ENCODE measurements at regions not wholly inside any gene's neighbourhood (a gene's known extent, or its start where the extent isn't known, plus 50 kb on each side); places are given as distances from the start of the nearest gene placed in this dataset.

DNA sequence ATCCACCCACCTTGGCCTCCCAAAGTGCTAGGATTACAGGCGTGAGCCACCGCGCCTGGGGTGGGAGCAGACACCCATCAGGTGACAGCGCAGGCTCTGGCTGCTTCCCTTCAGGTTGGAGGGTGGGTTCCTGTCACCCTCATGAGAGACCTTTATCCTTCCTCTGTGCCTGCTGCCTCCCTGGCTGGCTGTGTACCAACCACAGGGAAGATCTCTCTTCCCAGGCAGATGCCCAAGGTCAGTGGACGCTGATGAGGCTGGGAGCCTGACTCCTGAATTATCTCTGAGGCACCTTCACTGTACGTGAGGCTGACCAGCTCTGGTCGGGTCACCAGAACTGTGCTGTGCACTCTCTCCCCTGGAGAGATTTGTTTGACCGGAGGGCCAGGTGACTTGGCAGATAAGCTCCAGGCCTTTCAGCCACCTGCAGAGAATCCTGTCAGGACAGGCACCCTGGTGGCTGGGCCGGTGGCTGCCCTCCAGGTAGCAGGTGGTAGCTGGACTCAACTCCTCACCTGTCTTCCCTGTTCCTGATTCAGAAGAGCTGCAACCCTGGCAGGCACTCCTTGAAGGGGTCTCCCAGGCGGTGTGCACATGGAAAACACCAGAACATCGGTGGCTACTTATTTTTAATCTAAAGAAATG is 251.9 kb downstream of the GLRX3 start:
- POLR2A ChIA-PET = no interaction called here
- Histone ChIP-seq H3K36me3 (ENCODE audit: control insufficient read depth, insufficient read depth, low read length) (no peaks in the 10 kb centered on the region), H3K4me3 (ENCODE audit: low read depth, low read length) (no peak overlapping the region), H3K27me3 (ENCODE audit: control insufficient read depth, insufficient read depth, low read length) (no peaks in the 10 kb centered on the region)
- CTCF ChIA-PET = no interaction called here
- TF ChIP-seq, protein P1, sequence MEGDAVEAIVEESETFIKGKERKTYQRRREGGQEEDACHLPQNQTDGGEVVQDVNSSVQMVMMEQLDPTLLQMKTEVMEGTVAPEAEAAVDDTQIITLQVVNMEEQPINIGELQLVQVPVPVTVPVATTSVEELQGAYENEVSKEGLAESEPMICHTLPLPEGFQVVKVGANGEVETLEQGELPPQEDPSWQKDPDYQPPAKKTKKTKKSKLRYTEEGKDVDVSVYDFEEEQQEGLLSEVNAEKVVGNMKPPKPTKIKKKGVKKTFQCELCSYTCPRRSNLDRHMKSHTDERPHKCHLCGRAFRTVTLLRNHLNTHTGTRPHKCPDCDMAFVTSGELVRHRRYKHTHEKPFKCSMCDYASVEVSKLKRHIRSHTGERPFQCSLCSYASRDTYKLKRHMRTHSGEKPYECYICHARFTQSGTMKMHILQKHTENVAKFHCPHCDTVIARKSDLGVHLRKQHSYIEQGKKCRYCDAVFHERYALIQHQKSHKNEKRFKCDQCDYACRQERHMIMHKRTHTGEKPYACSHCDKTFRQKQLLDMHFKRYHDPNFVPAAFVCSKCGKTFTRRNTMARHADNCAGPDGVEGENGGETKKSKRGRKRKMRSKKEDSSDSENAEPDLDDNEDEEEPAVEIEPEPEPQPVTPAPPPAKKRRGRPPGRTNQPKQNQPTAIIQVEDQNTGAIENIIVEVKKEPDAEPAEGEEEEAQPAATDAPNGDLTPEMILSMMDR (IDR thresholded peaks at IDR 0.05; ENCODE audit: insufficient read depth, low read depth, low read length) = no peak
- DNase-seq (ENCODE audit: low read depth) = no peak

DNA sequence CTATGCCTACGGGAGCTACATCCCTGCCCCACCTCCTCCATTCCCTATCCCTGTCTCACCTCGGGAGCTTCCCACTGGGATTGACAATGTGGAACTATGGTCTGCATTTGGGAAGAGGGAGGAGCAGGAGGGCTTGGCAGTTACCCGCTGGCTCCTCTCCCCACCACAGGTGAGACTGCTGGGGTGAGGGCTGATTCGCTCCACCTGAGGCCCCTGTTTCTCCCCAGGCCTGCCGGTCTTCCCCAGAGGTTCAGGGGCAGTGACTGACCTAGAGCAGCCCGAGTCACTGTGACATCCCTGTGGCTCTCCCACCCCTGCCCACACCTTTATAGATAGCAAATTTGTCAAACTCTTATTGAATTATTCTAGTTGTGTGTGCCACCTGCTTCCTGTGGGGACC is 252.6 kb downstream of the GLRX3 start:
- TF ChIP-seq, protein P1 (IDR thresholded peaks at IDR 0.05; ENCODE audit: insufficient read depth, low read depth, low read length) = no peak
- Histone ChIP-seq H3K36me3 (ENCODE audit: control insufficient read depth, insufficient read depth, low read length) (no peaks in the 10 kb centered on the region), H3K4me3 (ENCODE audit: low read depth, low read length) (no peak overlapping the region), H3K27me3 (ENCODE audit: control insufficient read depth, insufficient read depth, low read length) (no peaks in the 10 kb centered on the region)
- DNase-seq (ENCODE audit: low read depth) = no peak
- ChIA-PET CTCF (no interaction called here), POLR2A (no interaction called here)

DNA sequence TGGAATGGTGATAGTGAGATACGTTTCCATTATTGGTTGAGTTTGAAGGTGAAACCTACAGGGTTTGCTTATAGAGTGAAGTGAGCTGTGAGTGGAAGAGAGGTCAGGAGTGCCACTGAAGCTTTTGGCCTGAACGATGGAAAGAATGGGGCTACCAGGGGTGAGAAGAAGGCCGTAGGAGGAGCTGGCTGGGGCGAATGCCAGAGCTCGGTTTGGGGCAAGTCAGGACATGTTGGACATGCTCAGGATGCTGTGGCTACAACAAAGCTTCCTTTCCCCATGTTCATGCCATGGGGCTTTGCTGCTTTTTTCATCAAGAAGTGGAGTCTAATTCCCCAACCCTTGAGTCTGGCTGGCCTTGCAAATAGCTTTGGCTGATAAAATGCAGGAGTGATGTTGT is 253.7 kb downstream of the GLRX3 start:
- H3K36me3 ChIP-seq (ENCODE audit: control insufficient read depth, insufficient read depth, low read length) = no peaks in the 10 kb centered on the region
- CTCF ChIA-PET = no interaction called here
- H3K27me3 ChIP-seq (ENCODE audit: control insufficient read depth, insufficient read depth, low read length) = no peaks in the 10 kb centered on the region

DNA sequence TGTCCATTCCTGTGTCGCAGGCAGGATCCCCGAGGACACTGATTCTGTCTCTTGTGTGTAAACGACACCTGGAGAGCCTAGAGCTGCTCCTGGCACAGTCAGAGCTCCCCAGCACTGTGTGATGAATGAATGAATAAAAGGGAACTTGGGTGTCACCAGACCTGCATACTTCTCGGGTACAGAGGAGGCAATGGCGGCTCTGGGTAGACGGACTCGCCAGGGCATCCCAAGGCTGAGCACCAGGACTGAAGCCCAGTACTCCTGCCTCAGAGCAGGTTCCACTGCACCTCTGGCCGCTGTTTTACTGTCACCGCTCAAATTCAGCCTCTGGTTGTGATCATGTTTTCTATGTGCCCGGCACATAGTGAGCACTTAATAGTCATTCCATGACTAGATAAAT is 255.8 kb downstream of the GLRX3 start:
- no peak for DNase-seq (ENCODE audit: low read depth)
- CTCF ChIA-PET = no interaction called here
- H3K4me3 ChIP-seq (ENCODE audit: low read depth, low read length) = no peak overlapping the region

More for the DNA sequence above, 253.7 kb downstream of the GLRX3 start:
- DNase-seq (ENCODE audit: low read depth) = no peak
- POLR2A ChIA-PET = no interaction called here
- H3K4me3 ChIP-seq (ENCODE audit: low read depth, low read length) = no peak overlapping the region
- TF ChIP-seq, protein P1 (IDR thresholded peaks at IDR 0.05; ENCODE audit: insufficient read depth, low read depth, low read length) = no peak

DNA sequence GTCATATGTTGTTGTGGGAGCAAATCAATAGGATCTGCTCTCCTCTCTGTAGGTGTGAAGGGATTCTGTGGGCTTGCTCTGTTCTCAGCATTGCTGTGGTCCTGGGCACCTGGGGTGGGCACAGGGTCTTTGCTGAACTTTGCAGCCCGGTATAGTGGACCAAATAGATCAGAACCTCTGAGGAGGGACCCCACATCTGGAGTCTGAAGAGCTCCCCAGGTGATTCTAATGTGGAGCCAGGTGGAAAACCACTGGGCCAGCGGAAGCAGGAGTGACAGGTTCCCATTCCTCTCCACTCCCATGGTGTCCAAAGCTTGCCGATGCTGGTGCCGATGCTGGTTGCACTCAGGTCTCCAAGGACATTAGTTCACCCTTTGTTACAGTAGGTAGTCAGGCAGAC is 257.2 kb downstream of the GLRX3 start:
- TF ChIP-seq, protein P1 (IDR thresholded peaks at IDR 0.05; ENCODE audit: insufficient read depth, low read depth, low read length) = no peak
- no peaks in the 10 kb centered on the region for H3K36me3 ChIP-seq (ENCODE audit: control insufficient read depth, insufficient read depth, low read length)
- CTCF ChIA-PET = no interaction called here
- no peak overlapping the region for H3K4me3 ChIP-seq (ENCODE audit: low read depth, low read length)
- no peak for DNase-seq (ENCODE audit: low read depth)
- POLR2A ChIA-PET = no interaction called here
- no peaks in the 10 kb centered on the region for H3K27me3 ChIP-seq (ENCODE audit: control insufficient read depth, insufficient read depth, low read length)

More for the DNA sequence above, 255.8 kb downstream of the GLRX3 start:
- Histone ChIP-seq H3K36me3 (ENCODE audit: control insufficient read depth, insufficient read depth, low read length) (no peaks in the 10 kb centered on the region), H3K27me3 (ENCODE audit: control insufficient read depth, insufficient read depth, low read length) (no peaks in the 10 kb centered on the region)
- POLR2A ChIA-PET = no interaction called here
- TF ChIP-seq, protein P1 (IDR thresholded peaks at IDR 0.05; ENCODE audit: insufficient read depth, low read depth, low read length) = no peak

Data from BJ (cell line).